GM23248 (cell line): ENCODE measurements at regions not wholly inside any gene's neighbourhood (a gene's known extent, or its start where the extent isn't known, plus 50 kb on each side); places are given as distances from the start of the nearest gene placed in this dataset.

Experiments
- EZH2 ChIP-seq: fragments of 200-600 bp; sonication (generic); IDR thresholded peaks from 2 replicates; pipeline ENCODE4 v1.6.1; 2018; ENCODE audit warnings: antibody characterized with exemption, mild to moderate bottlenecking; ENCODE audit not compliant: insufficient read depth, poor library complexity, severe bottlenecking
- EZH2phosphoT487 ChIP-seq: fragments of 200-600 bp; sonication (generic); IDR thresholded peaks from 2 replicates; pipeline ENCODE4 v1.6.1; 2018; ENCODE audit warnings: antibody characterized with exemption, moderate library complexity, mild to moderate bottlenecking, low read depth; ENCODE audit not compliant: insufficient read depth

GRCh38 chr1:218568962-218569550, 223.9 kb downstream of the TGFB2 start:
- TF ChIP-seq EZH2 (no peak), EZH2phosphoT487 (no peak)
